Liver (tissue), 8 donors: ENCODE measurements at regions not wholly inside any gene's neighbourhood (a gene's known extent, or its start where the extent isn't known, plus 50 kb on each side); places are given as distances from the start of the nearest gene placed in this dataset.

Source experiments
- DNase-seq: peaks from one replicate; pipeline ENCODE4 v3.0.0-alpha.2; 2017; ENCODE audit warnings: low spot score
- H3K27ac ChIP-seq, 2 donors: one replicate each; pipeline ENCODE4 v1.7.0; 2013; ENCODE audit warnings: inconsistent platforms in 2 of 2, low read length in 2 of 2, control low read depth in 1 of 2, low read depth in 1 of 2, mild to moderate bottlenecking in 1 of 2
- H3K27me3 ChIP-seq, 4 donors: one replicate each; pipeline versions ENCODE4 v1.6.1 to v1.7.0; 2013; ENCODE audit warnings: low read length in 3 of 4, inconsistent platforms in 1 of 4, mild to moderate bottlenecking in 1 of 4, moderate library complexity in 1 of 4; ENCODE audit not compliant: control insufficient read depth in 4 of 4, insufficient read depth in 4 of 4
- H3K36me3 ChIP-seq, 4 donors: one replicate each; pipeline versions ENCODE4 v1.6.1 to v1.7.0; 2013; ENCODE audit warnings: low read length in 3 of 4, mild to moderate bottlenecking in 3 of 4, low read depth in 1 of 4, moderate library complexity in 1 of 4; ENCODE audit not compliant: control insufficient read depth in 4 of 4, insufficient read depth in 3 of 4
- H3K4me1 ChIP-seq, 4 donors: one replicate each; pipeline versions ENCODE4 v1.6.1 to v1.7.0; 2013; ENCODE audit warnings: low read length in 3 of 4, mild to moderate bottlenecking in 3 of 4, moderate library complexity in 1 of 4; ENCODE audit not compliant: control insufficient read depth in 4 of 4, insufficient read depth in 4 of 4
- H3K4me3 ChIP-seq, 3 donors: one replicate each; pipeline versions ENCODE4 v1.6.1 to v1.7.0; 2013; ENCODE audit warnings: low read length in 3 of 3, control low read depth in 1 of 3, low read depth in 1 of 3, mild to moderate bottlenecking in 1 of 3
- H3K9ac ChIP-seq, 2 donors: one replicate each; pipeline ENCODE4 v1.7.0; 2013; ENCODE audit warnings: low read length in 2 of 2, mild to moderate bottlenecking in 2 of 2, moderate library complexity in 2 of 2, control low read depth in 1 of 2, low read depth in 1 of 2
- H3K9me3 ChIP-seq, 4 donors: one replicate each; pipeline versions ENCODE4 v1.6.1 to v1.7.0; 2013; ENCODE audit warnings: low read length in 3 of 4; ENCODE audit not compliant: control insufficient read depth in 4 of 4
- EGR1 ChIP-seq, 2 donors: IDR thresholded peaks; 2 replicates each; pipeline ENCODE4 v1.6.1; 2016 to 2018; ENCODE audit warnings: antibody characterized with exemption in 2 of 2, low read depth in 2 of 2
- FOXA1 ChIP-seq: IDR thresholded peaks from 2 replicates; pipeline ENCODE4 v1.6.1; 2016; ENCODE audit warnings: antibody characterized with exemption
- GABPA ChIP-seq, 2 donors: IDR thresholded peaks in 1 of 2; conservative IDR thresholded peaks in 1 of 2; 2 replicates each; pipeline ENCODE4 v1.6.1; 2016; ENCODE audit warnings: antibody characterized with exemption in 2 of 2, mild to moderate bottlenecking in 1 of 2, moderate library complexity in 1 of 2
- HNF4A ChIP-seq, 2 donors: conservative IDR thresholded peaks; 2 replicates each; pipeline ENCODE4 v1.6.1; 2016; ENCODE audit warnings: antibody characterized with exemption in 2 of 2, mild to moderate bottlenecking in 2 of 2
- RXRA ChIP-seq, 2 donors: IDR thresholded peaks; 2 replicates each; pipeline ENCODE4 v1.6.1; 2017 to 2018; ENCODE audit warnings: antibody characterized with exemption in 2 of 2, mild to moderate bottlenecking in 1 of 2
- SP1 ChIP-seq: IDR thresholded peaks from 2 replicates; pipeline ENCODE4 v1.6.1; 2018; ENCODE audit warnings: antibody characterized with exemption, mild to moderate bottlenecking
- YY1 ChIP-seq: IDR thresholded peaks from 2 replicates; pipeline ENCODE4 v1.6.1; 2016; ENCODE audit warnings: antibody characterized with exemption, mild to moderate bottlenecking
- WGBS: extraction: QIAGEN DNeasy Blood & Tissue Kit; methylation state at CpG from one replicate; pipeline ENCODE4 v1.1.7; 2013; 5-methylcytosine and 5-hydroxymethylcytosine counted together
- TF ChIP-seq, protein P1 (sequence below): IDR thresholded peaks from 2 replicates; pipeline ENCODE4 v1.6.1; 2016; ENCODE audit warnings: antibody characterized with exemption
- TF ChIP-seq, protein P2 (sequence below): IDR thresholded peaks from 2 replicates; pipeline ENCODE4 v1.6.1; 2016; ENCODE audit warnings: antibody characterized with exemption
- TF ChIP-seq, protein P3 (sequence below): IDR thresholded peaks from 2 replicates; pipeline ENCODE4 v1.6.1; 2016; ENCODE audit warnings: antibody characterized with exemption
- TF ChIP-seq, protein P4 (sequence below): IDR thresholded peaks from 2 replicates; pipeline ENCODE4 v1.6.1; 2016; ENCODE audit warnings: antibody characterized with exemption, mild to moderate bottlenecking
- TF ChIP-seq, protein P5 (sequence below): fragments of 150-350 bp; IDR thresholded peaks from 2 replicates; pipeline ENCODE4 v1.5.1; 2017; ENCODE audit warnings: improper control_type of control experiment, low read depth, low read length; ENCODE audit not compliant: missing input control
- donor health status: healthy.
- donor health status: healthy.
- donor health status: healthy.
- donor health status: healthy.
- donor health status: healthy.

DNA sequence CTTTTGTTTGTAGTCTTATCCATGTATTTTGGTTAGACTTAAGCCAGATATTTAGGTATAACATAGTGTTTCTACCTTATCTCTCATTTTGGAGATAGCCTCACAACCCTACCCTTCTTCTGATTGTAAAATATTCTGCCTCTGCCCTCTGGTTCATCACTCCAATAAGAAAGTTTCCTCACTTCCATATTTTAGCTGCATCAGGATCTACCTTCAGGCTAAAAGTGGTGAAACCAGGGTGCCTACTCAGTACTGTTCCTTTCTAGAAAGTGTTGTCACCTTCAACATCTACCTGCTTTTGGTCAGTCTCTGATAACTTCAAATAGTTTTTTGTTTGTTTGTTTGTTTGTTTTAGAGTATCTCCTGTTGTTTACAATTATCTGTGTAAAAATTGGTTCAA is 294.6 kb downstream of the ANXA1 start:
- Histone ChIP-seq H3K4me1 (no peaks in the 10 kb centered on the region), H3K4me3 (no peak overlapping the region), H3K9me3 (no peaks in the 10 kb centered on the region), H3K36me3 (no peaks in the 10 kb centered on the region), H3K27ac (no peak overlapping the region), H3K27me3 (no peaks in the 10 kb centered on the region), H3K9ac (no peak overlapping the region)
- no peak for TF ChIP-seq HNF4A (conservative IDR thresholded peaks at IDR 0.05)
- TF ChIP-seq, protein P1, sequence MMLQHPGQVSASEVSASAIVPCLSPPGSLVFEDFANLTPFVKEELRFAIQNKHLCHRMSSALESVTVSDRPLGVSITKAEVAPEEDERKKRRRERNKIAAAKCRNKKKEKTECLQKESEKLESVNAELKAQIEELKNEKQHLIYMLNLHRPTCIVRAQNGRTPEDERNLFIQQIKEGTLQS = no peak
- no peak for TF ChIP-seq RXRA (IDR thresholded peaks at IDR 0.05)
- TF ChIP-seq GABPA (IDR thresholded peaks at IDR 0.05 in 1 of 2, conservative IDR thresholded peaks at IDR 0.05 in 1 of 2) = no peak
- TF ChIP-seq, protein P2, sequence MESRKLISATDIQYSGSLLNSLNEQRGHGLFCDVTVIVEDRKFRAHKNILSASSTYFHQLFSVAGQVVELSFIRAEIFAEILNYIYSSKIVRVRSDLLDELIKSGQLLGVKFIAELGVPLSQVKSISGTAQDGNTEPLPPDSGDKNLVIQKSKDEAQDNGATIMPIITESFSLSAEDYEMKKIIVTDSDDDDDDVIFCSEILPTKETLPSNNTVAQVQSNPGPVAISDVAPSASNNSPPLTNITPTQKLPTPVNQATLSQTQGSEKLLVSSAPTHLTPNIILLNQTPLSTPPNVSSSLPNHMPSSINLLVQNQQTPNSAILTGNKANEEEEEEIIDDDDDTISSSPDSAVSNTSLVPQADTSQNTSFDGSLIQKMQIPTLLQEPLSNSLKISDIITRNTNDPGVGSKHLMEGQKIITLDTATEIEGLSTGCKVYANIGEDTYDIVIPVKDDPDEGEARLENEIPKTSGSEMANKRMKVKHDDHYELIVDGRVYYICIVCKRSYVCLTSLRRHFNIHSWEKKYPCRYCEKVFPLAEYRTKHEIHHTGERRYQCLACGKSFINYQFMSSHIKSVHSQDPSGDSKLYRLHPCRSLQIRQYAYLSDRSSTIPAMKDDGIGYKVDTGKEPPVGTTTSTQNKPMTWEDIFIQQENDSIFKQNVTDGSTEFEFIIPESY = no peak
- TF ChIP-seq FOXA1 = no peak
- DNase-seq = no peak

DNA sequence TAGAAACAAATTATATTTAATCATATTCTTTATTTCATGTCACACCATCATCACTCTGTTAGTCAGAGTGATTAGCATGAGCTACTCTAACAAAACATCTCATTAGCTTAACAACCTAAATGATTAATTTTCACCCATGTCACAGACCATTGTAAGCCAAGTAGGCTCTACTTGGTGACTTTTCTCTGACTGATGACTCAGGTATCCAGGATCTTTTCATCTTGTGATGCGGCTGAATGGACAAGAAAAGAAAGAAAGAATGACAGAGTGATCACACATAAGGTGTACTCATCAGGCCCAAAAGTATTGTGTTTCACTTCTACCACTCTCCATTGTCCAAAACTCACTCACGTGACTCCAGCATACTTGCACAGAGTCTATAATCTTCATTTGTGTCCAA is 299.3 kb downstream of the ANXA1 start:
- H3K27me3 ChIP-seq = no peaks in the 10 kb centered on the region
- no peaks in the 10 kb centered on the region for H3K36me3 ChIP-seq
- DNase-seq = no peak
- H3K27ac ChIP-seq = no peak overlapping the region
- H3K9me3 ChIP-seq = no peaks in the 10 kb centered on the region
- TF ChIP-seq YY1 (no peak), RXRA (IDR thresholded peaks at IDR 0.05) (no peak), SP1 (no peak), EGR1 (IDR thresholded peaks at IDR 0.05; ENCODE audit: low read depth in 2 of 2) (no peak), HNF4A (conservative IDR thresholded peaks at IDR 0.05) (no peak)
- TF ChIP-seq, protein P3, sequence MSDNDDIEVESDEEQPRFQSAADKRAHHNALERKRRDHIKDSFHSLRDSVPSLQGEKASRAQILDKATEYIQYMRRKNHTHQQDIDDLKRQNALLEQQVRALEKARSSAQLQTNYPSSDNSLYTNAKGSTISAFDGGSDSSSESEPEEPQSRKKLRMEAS = no peak
- TF ChIP-seq, protein P4, sequence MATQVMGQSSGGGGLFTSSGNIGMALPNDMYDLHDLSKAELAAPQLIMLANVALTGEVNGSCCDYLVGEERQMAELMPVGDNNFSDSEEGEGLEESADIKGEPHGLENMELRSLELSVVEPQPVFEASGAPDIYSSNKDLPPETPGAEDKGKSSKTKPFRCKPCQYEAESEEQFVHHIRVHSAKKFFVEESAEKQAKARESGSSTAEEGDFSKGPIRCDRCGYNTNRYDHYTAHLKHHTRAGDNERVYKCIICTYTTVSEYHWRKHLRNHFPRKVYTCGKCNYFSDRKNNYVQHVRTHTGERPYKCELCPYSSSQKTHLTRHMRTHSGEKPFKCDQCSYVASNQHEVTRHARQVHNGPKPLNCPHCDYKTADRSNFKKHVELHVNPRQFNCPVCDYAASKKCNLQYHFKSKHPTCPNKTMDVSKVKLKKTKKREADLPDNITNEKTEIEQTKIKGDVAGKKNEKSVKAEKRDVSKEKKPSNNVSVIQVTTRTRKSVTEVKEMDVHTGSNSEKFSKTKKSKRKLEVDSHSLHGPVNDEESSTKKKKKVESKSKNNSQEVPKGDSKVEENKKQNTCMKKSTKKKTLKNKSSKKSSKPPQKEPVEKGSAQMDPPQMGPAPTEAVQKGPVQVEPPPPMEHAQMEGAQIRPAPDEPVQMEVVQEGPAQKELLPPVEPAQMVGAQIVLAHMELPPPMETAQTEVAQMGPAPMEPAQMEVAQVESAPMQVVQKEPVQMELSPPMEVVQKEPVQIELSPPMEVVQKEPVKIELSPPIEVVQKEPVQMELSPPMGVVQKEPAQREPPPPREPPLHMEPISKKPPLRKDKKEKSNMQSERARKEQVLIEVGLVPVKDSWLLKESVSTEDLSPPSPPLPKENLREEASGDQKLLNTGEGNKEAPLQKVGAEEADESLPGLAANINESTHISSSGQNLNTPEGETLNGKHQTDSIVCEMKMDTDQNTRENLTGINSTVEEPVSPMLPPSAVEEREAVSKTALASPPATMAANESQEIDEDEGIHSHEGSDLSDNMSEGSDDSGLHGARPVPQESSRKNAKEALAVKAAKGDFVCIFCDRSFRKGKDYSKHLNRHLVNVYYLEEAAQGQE = no peak
- TF ChIP-seq, protein P5, sequence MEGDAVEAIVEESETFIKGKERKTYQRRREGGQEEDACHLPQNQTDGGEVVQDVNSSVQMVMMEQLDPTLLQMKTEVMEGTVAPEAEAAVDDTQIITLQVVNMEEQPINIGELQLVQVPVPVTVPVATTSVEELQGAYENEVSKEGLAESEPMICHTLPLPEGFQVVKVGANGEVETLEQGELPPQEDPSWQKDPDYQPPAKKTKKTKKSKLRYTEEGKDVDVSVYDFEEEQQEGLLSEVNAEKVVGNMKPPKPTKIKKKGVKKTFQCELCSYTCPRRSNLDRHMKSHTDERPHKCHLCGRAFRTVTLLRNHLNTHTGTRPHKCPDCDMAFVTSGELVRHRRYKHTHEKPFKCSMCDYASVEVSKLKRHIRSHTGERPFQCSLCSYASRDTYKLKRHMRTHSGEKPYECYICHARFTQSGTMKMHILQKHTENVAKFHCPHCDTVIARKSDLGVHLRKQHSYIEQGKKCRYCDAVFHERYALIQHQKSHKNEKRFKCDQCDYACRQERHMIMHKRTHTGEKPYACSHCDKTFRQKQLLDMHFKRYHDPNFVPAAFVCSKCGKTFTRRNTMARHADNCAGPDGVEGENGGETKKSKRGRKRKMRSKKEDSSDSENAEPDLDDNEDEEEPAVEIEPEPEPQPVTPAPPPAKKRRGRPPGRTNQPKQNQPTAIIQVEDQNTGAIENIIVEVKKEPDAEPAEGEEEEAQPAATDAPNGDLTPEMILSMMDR = no peak
- H3K4me1 ChIP-seq = no peaks in the 10 kb centered on the region
- WGBS = 93% methylated on average over 2 of the region's 2 CpGs
- H3K4me3 ChIP-seq = no peak overlapping the region
- no peak overlapping the region for H3K9ac ChIP-seq
